CMK (cell line): ENCODE measurements at regions not wholly inside any gene's neighbourhood (a gene's known extent, or its start where the extent isn't known, plus 50 kb on each side); places are given as distances from the start of the nearest gene placed in this dataset.
"Not testable (repeated sequence)": the region's sequence is repeated elsewhere in the genome, so short reads cannot be mapped to it uniquely, and the experiment has no call there.

Experiments
- DNase-seq: peaks from one replicate; pipeline ENCODE4 v3.0.0-alpha.2; 2010; ENCODE audit warnings: low read depth

GRCh38 chr9:90536094-90536493 lies 106.5 kb downstream of the DIRAS2 start:
- not testable (repeated sequence) for DNase-seq

DNA sequence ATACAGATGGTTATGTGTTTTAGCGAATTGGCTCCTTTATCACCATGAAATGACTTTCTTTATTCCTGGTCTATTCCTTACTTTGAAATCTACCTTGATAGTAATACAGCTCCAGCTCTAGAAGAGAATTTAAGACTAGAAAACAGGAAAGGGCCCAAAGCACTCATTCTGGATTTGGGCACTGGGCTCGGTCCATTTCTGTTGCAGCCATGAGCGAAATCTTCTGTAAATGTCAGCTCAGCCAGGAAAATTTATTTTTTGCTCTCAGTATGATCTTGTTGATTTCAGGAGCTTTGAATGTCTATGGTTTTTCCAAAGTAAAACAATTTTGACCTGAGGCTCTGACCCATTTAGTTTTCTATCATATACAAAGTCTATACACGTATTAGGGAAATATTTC lies 104.1 kb downstream of the DIRAS2 start:
- no peak for DNase-seq

DNA sequence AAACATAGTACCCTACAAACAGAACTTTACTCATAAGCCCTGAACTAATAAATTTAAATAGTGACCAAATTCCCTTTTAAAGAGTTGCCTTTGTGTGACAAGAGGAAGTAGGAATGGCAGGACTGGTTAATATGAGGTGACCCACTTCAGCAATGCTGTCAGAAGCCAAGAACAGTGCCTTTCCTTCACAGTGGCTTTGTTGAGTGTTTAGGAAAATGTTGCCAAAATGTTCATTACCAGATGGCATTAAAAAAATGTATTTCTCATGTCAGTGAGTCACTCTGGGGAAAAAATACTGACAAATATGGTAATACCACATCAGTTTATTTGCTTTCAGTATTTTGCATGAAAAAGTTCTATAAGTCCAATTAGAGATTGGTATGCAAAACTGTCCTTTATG lies 103.3 kb downstream of the DIRAS2 start:
- DNase-seq = no peak

- DNase-seq = no peak
These were observed 101.9 kb downstream of the DIRAS2 start for GRCh38 chr9:90540734-90541133.

DNA sequence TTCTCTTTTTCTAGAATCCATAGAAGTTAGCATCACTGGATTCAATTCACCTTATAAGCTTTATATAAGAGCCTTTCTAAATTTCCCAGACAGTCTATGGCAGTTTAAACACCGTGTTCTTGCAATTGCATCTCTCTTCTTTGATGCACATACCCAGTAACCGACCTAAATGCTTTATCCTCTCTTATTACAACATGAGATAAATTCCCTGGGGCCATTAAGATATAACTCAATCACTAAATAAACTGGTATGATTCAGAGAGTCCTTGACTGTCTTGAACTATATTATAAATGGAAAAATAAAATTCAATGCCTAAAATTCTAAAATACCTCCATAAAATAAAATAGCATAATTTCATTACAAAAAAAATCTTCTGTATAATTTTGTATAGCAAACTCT lies 98.1 kb downstream of the DIRAS2 start:
- DNase-seq = no peak

DNA sequence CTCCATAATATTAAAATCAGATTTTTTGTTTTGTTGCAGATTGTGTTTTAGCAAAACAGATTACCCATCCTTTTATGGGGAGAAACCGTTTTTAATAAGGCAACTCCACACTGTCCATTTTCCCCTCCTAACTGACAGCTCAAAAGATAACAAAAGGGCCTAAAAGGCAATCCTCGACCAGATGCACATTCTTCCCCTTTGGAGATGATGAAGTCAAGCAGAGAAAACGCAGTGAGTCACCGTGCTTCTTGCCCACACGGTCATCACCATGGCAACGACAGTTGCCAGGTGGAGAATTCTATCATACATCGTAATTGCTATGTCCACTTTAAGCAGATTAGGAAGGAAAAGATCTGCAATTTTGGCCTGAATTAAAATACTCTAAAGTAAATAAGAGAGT lies 96.4 kb downstream of the DIRAS2 start:
- DNase-seq = no peak

DNA sequence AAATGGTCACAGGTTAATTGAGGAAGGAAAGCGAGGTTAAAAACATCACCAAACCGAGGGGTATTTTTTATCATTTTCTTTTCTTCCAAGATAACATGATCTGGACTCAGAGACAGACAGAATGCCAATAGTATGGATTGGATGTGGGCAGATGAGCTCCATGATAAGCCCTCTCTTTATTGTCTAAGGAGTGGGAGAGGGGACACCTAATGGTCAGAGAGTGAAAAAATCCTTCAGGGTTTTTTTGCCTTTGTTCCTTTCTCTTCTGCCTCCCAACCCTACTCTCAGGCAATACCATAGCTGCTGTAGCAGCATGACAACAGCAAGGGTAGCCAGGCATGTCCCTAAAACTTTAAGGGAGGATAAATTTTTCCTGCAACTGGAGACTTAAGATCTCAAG lies 94.7 kb downstream of the DIRAS2 start:
- DNase-seq = no peak

- DNase-seq = no peak
These were observed 90.3 kb downstream of the DIRAS2 start for GRCh38 chr9:90552317-90552716.

- DNase-seq = no peak
These were observed 87.1 kb downstream of the DIRAS2 start for GRCh38 chr9:90555351-90556057.

GRCh38 chr9:90556897-90557675 lies 85.5 kb downstream of the DIRAS2 start:
- DNase-seq = no peak

GRCh38 chr9:90559075-90560073 lies 83.2 kb downstream of the DIRAS2 start:
- no peak for DNase-seq
